ENCODE measurements at regions not wholly inside any gene's neighbourhood (a gene's known extent, or its start where the extent isn't known, plus 50 kb on each side); places are given as distances from the start of the nearest gene placed in this dataset.

GRCh38 chr1:177593105-177593504, 376.8 kb downstream of the SEC16B start:
- DNase-seq (ENCODE audit: low spot score in 2 of 2) (no peak), ATAC-seq (replicated peaks; ENCODE audit: extremely low read depth, poor library complexity, severe bottlenecking) (no peak)
- peaks cover 17% of the 10 kb centered on the region for H3K9me3 Mint-ChIP-seq
- no peak overlapping the region for H3K4me3 Mint-ChIP-seq
- no peak overlapping the region for H3K27ac Mint-ChIP-seq (ENCODE audit: low read depth)
- H3K36me3 Mint-ChIP-seq (ENCODE audit: insufficient read depth) = no peaks in the 10 kb centered on the region
- no peaks in the 10 kb centered on the region for H3K4me1 Mint-ChIP-seq
- H3K27me3 Mint-ChIP-seq = no peaks in the 10 kb centered on the region

GRCh38 chr1:177592624-177593023, 377.2 kb downstream of the SEC16B start:
- Mint-ChIP-seq H3K27me3 (no peaks in the 10 kb centered on the region), H3K4me3 (no peak overlapping the region), H3K36me3 (ENCODE audit: insufficient read depth) (no peaks in the 10 kb centered on the region), H3K27ac (ENCODE audit: low read depth) (no peak overlapping the region), H3K9me3 (peaks cover 22% of the 10 kb centered on the region), H3K4me1 (no peaks in the 10 kb centered on the region)
- no peak for DNase-seq (ENCODE audit: low spot score in 2 of 2)
- no peak for ATAC-seq (replicated peaks; ENCODE audit: extremely low read depth, poor library complexity, severe bottlenecking)

- no peak for ATAC-seq (replicated peaks; ENCODE audit: extremely low read depth, poor library complexity, severe bottlenecking)
- Mint-ChIP-seq H3K27me3 (no peaks in the 10 kb centered on the region), H3K27ac (ENCODE audit: low read depth) (no peak overlapping the region), H3K9me3 (peaks cover 24% of the 10 kb centered on the region), H3K4me3 (no peak overlapping the region), H3K4me1 (no peaks in the 10 kb centered on the region), H3K36me3 (ENCODE audit: insufficient read depth) (no peaks in the 10 kb centered on the region)
- no peak for DNase-seq (ENCODE audit: low spot score in 2 of 2)
Measured at GRCh38 chr1:177591155-177591554, 378.7 kb downstream of the SEC16B start.

GRCh38 chr1:177589166-177589565, 380.7 kb downstream of the SEC16B start:
- Mint-ChIP-seq H3K27me3 (no peaks in the 10 kb centered on the region), H3K4me3 (no peak overlapping the region), H3K36me3 (ENCODE audit: insufficient read depth) (no peaks in the 10 kb centered on the region), H3K4me1 (no peaks in the 10 kb centered on the region), H3K27ac (ENCODE audit: low read depth) (no peak overlapping the region), H3K9me3 (peaks cover 22% of the 10 kb centered on the region)
- no peak for ATAC-seq (replicated peaks; ENCODE audit: extremely low read depth, poor library complexity, severe bottlenecking)
- DNase-seq (ENCODE audit: low spot score in 2 of 2) = no peak

- H3K4me3 Mint-ChIP-seq = no peak overlapping the region
- ATAC-seq (replicated peaks; ENCODE audit: extremely low read depth, poor library complexity, severe bottlenecking) = no peak
- H3K27me3 Mint-ChIP-seq = no peaks in the 10 kb centered on the region
- no peaks in the 10 kb centered on the region for H3K36me3 Mint-ChIP-seq (ENCODE audit: insufficient read depth)
- DNase-seq (ENCODE audit: low spot score in 2 of 2) = no peak
- peaks cover 22% of the 10 kb centered on the region for H3K9me3 Mint-ChIP-seq
- H3K27ac Mint-ChIP-seq (ENCODE audit: low read depth) = no peak overlapping the region
- no peaks in the 10 kb centered on the region for H3K4me1 Mint-ChIP-seq
Measured at GRCh38 chr1:177586429-177586828, 383.4 kb downstream of the SEC16B start.

- Mint-ChIP-seq H3K4me1 (no peaks in the 10 kb centered on the region), H3K36me3 (ENCODE audit: insufficient read depth) (no peaks in the 10 kb centered on the region), H3K9me3 (peaks cover 22% of the 10 kb centered on the region), H3K27me3 (no peaks in the 10 kb centered on the region), H3K4me3 (no peak overlapping the region), H3K27ac (ENCODE audit: low read depth) (no peak overlapping the region)
- ATAC-seq (replicated peaks; ENCODE audit: extremely low read depth, poor library complexity, severe bottlenecking) (no peak), DNase-seq (ENCODE audit: low spot score in 2 of 2) (no peak)
Measured at GRCh38 chr1:177585302-177586220, 384.3 kb downstream of the SEC16B start.

- Mint-ChIP-seq H3K27ac (ENCODE audit: low read depth) (no peak overlapping the region), H3K4me3 (no peak overlapping the region), H3K36me3 (ENCODE audit: insufficient read depth) (no peaks in the 10 kb centered on the region), H3K4me1 (no peaks in the 10 kb centered on the region), H3K9me3 (peaks cover 18% of the 10 kb centered on the region), H3K27me3 (no peaks in the 10 kb centered on the region)
- ATAC-seq (replicated peaks; ENCODE audit: extremely low read depth, poor library complexity, severe bottlenecking) = no peak
- no peak for DNase-seq (ENCODE audit: low spot score in 2 of 2)
Measured at GRCh38 chr1:177573901-177574300, 396.0 kb downstream of the SEC16B start.

GRCh38 chr1:177571485-177572076, 398.3 kb downstream of the SEC16B start:
- peaks cover 18% of the 10 kb centered on the region for H3K9me3 Mint-ChIP-seq
- H3K27me3 Mint-ChIP-seq = no peaks in the 10 kb centered on the region
- no peak overlapping the region for H3K4me3 Mint-ChIP-seq
- no peaks in the 10 kb centered on the region for H3K36me3 Mint-ChIP-seq (ENCODE audit: insufficient read depth)
- no peak overlapping the region for H3K27ac Mint-ChIP-seq (ENCODE audit: low read depth)
- ATAC-seq (replicated peaks; ENCODE audit: extremely low read depth, poor library complexity, severe bottlenecking) = no peak
- no peak for DNase-seq (ENCODE audit: low spot score in 2 of 2)
- H3K4me1 Mint-ChIP-seq = no peaks in the 10 kb centered on the region

- Mint-ChIP-seq H3K27me3 (no peaks in the 10 kb centered on the region), H3K36me3 (ENCODE audit: insufficient read depth) (no peaks in the 10 kb centered on the region), H3K4me1 (no peaks in the 10 kb centered on the region), H3K27ac (ENCODE audit: low read depth) (no peak overlapping the region), H3K9me3 (peaks cover 14% of the 10 kb centered on the region), H3K4me3 (no peak overlapping the region)
- DNase-seq (ENCODE audit: low spot score in 2 of 2) (no peak), ATAC-seq (replicated peaks; ENCODE audit: extremely low read depth, poor library complexity, severe bottlenecking) (no peak)
Measured at GRCh38 chr1:177571076-177571475, 398.8 kb downstream of the SEC16B start.

- Mint-ChIP-seq H3K9me3 (peaks cover 6% of the 10 kb centered on the region), H3K27ac (ENCODE audit: low read depth) (no peak overlapping the region), H3K4me1 (no peaks in the 10 kb centered on the region), H3K36me3 (ENCODE audit: insufficient read depth) (no peaks in the 10 kb centered on the region), H3K4me3 (no peak overlapping the region), H3K27me3 (no peaks in the 10 kb centered on the region)
- DNase-seq (ENCODE audit: low spot score in 2 of 2) = no peak
- no peak for ATAC-seq (replicated peaks; ENCODE audit: extremely low read depth, poor library complexity, severe bottlenecking)
Measured at GRCh38 chr1:177569476-177569875, 398.7 kb downstream of the BRINP2 start.

- H3K9me3 Mint-ChIP-seq = peaks cover 6% of the 10 kb centered on the region
- no peak overlapping the region for H3K4me3 Mint-ChIP-seq
- no peaks in the 10 kb centered on the region for H3K36me3 Mint-ChIP-seq (ENCODE audit: insufficient read depth)
- no peaks in the 10 kb centered on the region for H3K4me1 Mint-ChIP-seq
- no peak for ATAC-seq (replicated peaks; ENCODE audit: extremely low read depth, poor library complexity, severe bottlenecking)
- no peak for DNase-seq (ENCODE audit: low spot score in 2 of 2)
- no peak overlapping the region for H3K27ac Mint-ChIP-seq (ENCODE audit: low read depth)
- no peaks in the 10 kb centered on the region for H3K27me3 Mint-ChIP-seq
Measured at GRCh38 chr1:177568622-177569021, 397.9 kb downstream of the BRINP2 start.

- Mint-ChIP-seq H3K27me3 (no peaks in the 10 kb centered on the region), H3K27ac (ENCODE audit: low read depth) (no peak overlapping the region)
Measured at GRCh38 chr1:177567393-177567792, 396.6 kb downstream of the BRINP2 start.

GRCh38 chr1:177566495-177566894, 395.7 kb downstream of the BRINP2 start:
- H3K27me3 Mint-ChIP-seq = no peaks in the 10 kb centered on the region
- H3K27ac Mint-ChIP-seq (ENCODE audit: low read depth) = no peak overlapping the region
- no peak for DNase-seq (ENCODE audit: low spot score in 2 of 2)
- peaks cover 11% of the 10 kb centered on the region for H3K9me3 Mint-ChIP-seq
- H3K36me3 Mint-ChIP-seq (ENCODE audit: insufficient read depth) = no peaks in the 10 kb centered on the region
- H3K4me3 Mint-ChIP-seq = no peak overlapping the region
- ATAC-seq (replicated peaks; ENCODE audit: extremely low read depth, poor library complexity, severe bottlenecking) = no peak
- no peaks in the 10 kb centered on the region for H3K4me1 Mint-ChIP-seq

More at GRCh38 chr1:177567393-177567792, 396.6 kb downstream of the BRINP2 start:
- ATAC-seq (replicated peaks; ENCODE audit: extremely low read depth, poor library complexity, severe bottlenecking) (no peak), DNase-seq (ENCODE audit: low spot score in 2 of 2) (no peak)
- Mint-ChIP-seq H3K36me3 (ENCODE audit: insufficient read depth) (no peaks in the 10 kb centered on the region), H3K4me1 (no peaks in the 10 kb centered on the region), H3K9me3 (peaks cover 6% of the 10 kb centered on the region), H3K4me3 (no peak overlapping the region)
